ENCODE measurements at regions not wholly inside any gene's neighbourhood (a gene's known extent, or its start where the extent isn't known, plus 50 kb on each side); places are given as distances from the start of the nearest gene placed in this dataset.

- H3K4me3 ChIP-seq (replicated peaks; ENCODE audit: low read depth, low read length), result no peak overlapping the region
- no peak for TF ChIP-seq CTCF (IDR thresholded peaks at IDR 0.05; ENCODE audit: low read length, missing control alignments)
- DNase-seq (ENCODE audit: low read depth), result no peak
These were observed 77.2 kb downstream of the MRPS30 start for GRCh38 chr5:44885903-44886302.

- no peak overlapping the region for H3K4me3 ChIP-seq (replicated peaks; ENCODE audit: low read depth, low read length)
- DNase-seq (ENCODE audit: low read depth), result no peak
- no peak for TF ChIP-seq CTCF (IDR thresholded peaks at IDR 0.05; ENCODE audit: low read length, missing control alignments)
These were observed 79.0 kb downstream of the MRPS30 start for GRCh38 chr5:44887722-44888121.

- TF ChIP-seq CTCF (IDR thresholded peaks at IDR 0.05; ENCODE audit: low read length, missing control alignments), result no peak
- no peak for DNase-seq (ENCODE audit: low read depth)
- no peak overlapping the region for H3K4me3 ChIP-seq (replicated peaks; ENCODE audit: low read depth, low read length)
These were observed 79.7 kb downstream of the MRPS30 start for GRCh38 chr5:44888435-44888834.

- no peak for DNase-seq (ENCODE audit: low read depth)
- H3K4me3 ChIP-seq (replicated peaks; ENCODE audit: low read depth, low read length), result no peak overlapping the region
- no peak for TF ChIP-seq CTCF (IDR thresholded peaks at IDR 0.05; ENCODE audit: low read length, missing control alignments)
These were observed 82.4 kb downstream of the MRPS30 start for GRCh38 chr5:44891116-44891515.

GRCh38 chr5:44900273-44900954 is 91.7 kb downstream of the MRPS30 start:
- no peak for TF ChIP-seq CTCF (IDR thresholded peaks at IDR 0.05; ENCODE audit: low read length, missing control alignments)
- DNase-seq (ENCODE audit: low read depth), result no peak
- H3K4me3 ChIP-seq (replicated peaks; ENCODE audit: low read depth, low read length), result no peak overlapping the region

GRCh38 chr5:44907396-44907795 is 98.6 kb downstream of the MRPS30 start:
- no peak for TF ChIP-seq CTCF (IDR thresholded peaks at IDR 0.05; ENCODE audit: low read length, missing control alignments)
- H3K4me3 ChIP-seq (replicated peaks; ENCODE audit: low read depth, low read length), result no peak overlapping the region
- DNase-seq (ENCODE audit: low read depth), result no peak

GRCh38 chr5:44909004-44909403 is 100.3 kb downstream of the MRPS30 start:
- TF ChIP-seq CTCF (IDR thresholded peaks at IDR 0.05; ENCODE audit: low read length, missing control alignments), result no peak
- H3K4me3 ChIP-seq (replicated peaks; ENCODE audit: low read depth, low read length), result no peak overlapping the region
- no peak for DNase-seq (ENCODE audit: low read depth)

Measured in fibroblast of pulmonary artery (primary cell).